CD14-positive monocyte (primary cell): ENCODE measurements at regions not wholly inside any gene's neighbourhood (a gene's known extent, or its start where the extent isn't known, plus 50 kb on each side); places are given as distances from the start of the nearest gene placed in this dataset.

Source experiments
- DNase-seq, 3 donors: peaks; one replicate each; pipeline ENCODE4 v3.0.0-alpha.2; 2011 to 2022
- H2AFZ ChIP-seq: 2 replicates; pipeline ENCODE4 v1.6.0; 2012; ENCODE audit warnings: mild to moderate bottlenecking, low read depth, low read length, inconsistent platforms; ENCODE audit not compliant: insufficient read depth, poor library complexity, severe bottlenecking
- H3K27ac ChIP-seq, 2 donors: 1 replicate in 1 of 2; 2 replicates in 1 of 2; pipeline ENCODE4 v1.5.1; 2012 to 2013; ENCODE audit warnings: low read length in 2 of 2, control low read depth in 1 of 2, inconsistent platforms in 1 of 2, low read depth in 1 of 2, mild to moderate bottlenecking in 1 of 2
- H3K27me3 ChIP-seq, 2 donors: one replicate each; pipeline versions ENCODE4 v1.6.0 to v1.6.1; 2011 to 2013; ENCODE audit warnings: low read length in 2 of 2; ENCODE audit not compliant: control insufficient read depth in 2 of 2, insufficient read depth in 2 of 2
- H3K36me3 ChIP-seq, 2 donors: replicated peaks in 1 of 2; 1 replicate in 1 of 2; 2 replicates in 1 of 2; pipeline versions ENCODE4 v1.5.1 to v1.6.1; 2012 to 2013; ENCODE audit warnings: low read length in 2 of 2, control low read depth in 1 of 2, inconsistent platforms in 1 of 2, mild to moderate bottlenecking in 1 of 2; ENCODE audit not compliant: insufficient read depth in 2 of 2, control insufficient read depth in 1 of 2
- H3K4me1 ChIP-seq, 2 donors: 1 replicate in 1 of 2; 2 replicates in 1 of 2; pipeline versions ENCODE4 v1.5.1 to v1.6.1; 2012 to 2013; ENCODE audit warnings: low read length in 2 of 2, control low read depth in 1 of 2, inconsistent platforms in 1 of 2, mild to moderate bottlenecking in 1 of 2, moderate library complexity in 1 of 2; ENCODE audit not compliant: insufficient read depth in 2 of 2, control insufficient read depth in 1 of 2
- H3K4me2 ChIP-seq: replicated peaks from 2 replicates; pipeline ENCODE3; 2012; ENCODE audit warnings: low read length, moderate library complexity, mild to moderate bottlenecking; ENCODE audit not compliant: poor library complexity, severe bottlenecking; ENCODE audit errors: extremely low read depth
- H3K4me3 ChIP-seq, 3 experiments: fragments of 200-600 bp in 1 of 3; sonication (generic) in 1 of 3; replicated peaks in 1 of 3; 1 replicate in 2 of 3; 2 replicates in 1 of 3; pipeline ENCODE4 v1.5.1; 2011 to 2013; ENCODE audit warnings: low read length in 3 of 3, mild to moderate bottlenecking in 3 of 3, control low read depth in 2 of 3, low read depth in 2 of 3, inconsistent platforms in 1 of 3, moderate library complexity in 1 of 3
- H3K79me2 ChIP-seq: 2 replicates; pipeline ENCODE4 v1.6.0; 2012; ENCODE audit warnings: mild to moderate bottlenecking, control low read depth, inconsistent platforms, low read length, moderate library complexity; ENCODE audit not compliant: insufficient read depth
- H3K9ac ChIP-seq: 2 replicates; pipeline ENCODE4 v1.6.0; 2017; ENCODE audit warnings: low read length, mild to moderate bottlenecking; ENCODE audit not compliant: insufficient read depth, poor library complexity, severe bottlenecking
- H3K9me3 ChIP-seq, 2 donors: replicated peaks in 1 of 2; 1 replicate in 1 of 2; 2 replicates in 1 of 2; pipeline versions ENCODE4 v1.5.1 to v1.6.1; 2012 to 2013; ENCODE audit warnings: low read length in 2 of 2, control low read depth in 1 of 2; ENCODE audit not compliant: control insufficient read depth in 1 of 2, insufficient read depth in 1 of 2
- H4K20me1 ChIP-seq: 2 replicates; pipeline ENCODE4 v1.6.0; 2012; ENCODE audit warnings: mild to moderate bottlenecking, low read length, control low read depth, moderate library complexity; ENCODE audit not compliant: insufficient read depth
- H3K27ac Mint-ChIP-seq, 7 donors: one replicate each; pipeline ENCODE4 v1.8.0; 2020; ENCODE audit warnings: mild to moderate bottlenecking in 7 of 7, mixed read lengths in 7 of 7, moderate library complexity in 6 of 7, inconsistent platforms in 2 of 7
- H3K27me3 Mint-ChIP-seq, 3 donors: one replicate each; pipeline ENCODE4 v1.8.0; 2021 to 2022; ENCODE audit warnings: low read depth in 3 of 3, mild to moderate bottlenecking in 3 of 3, mixed read lengths in 3 of 3, moderate library complexity in 3 of 3, inconsistent platforms in 1 of 3
- H3K36me3 Mint-ChIP-seq, 2 donors: one replicate each; pipeline ENCODE4 v1.8.0; 2020; ENCODE audit warnings: mixed read lengths in 2 of 2, inconsistent platforms in 1 of 2, mild to moderate bottlenecking in 1 of 2
- H3K4me1 Mint-ChIP-seq: one replicate; pipeline ENCODE4 v1.8.0; 2020; ENCODE audit warnings: mild to moderate bottlenecking, mixed read lengths
- H3K4me3 Mint-ChIP-seq, 2 donors: one replicate each; pipeline ENCODE4 v1.8.0; 2020; ENCODE audit warnings: mild to moderate bottlenecking in 2 of 2, mixed read lengths in 2 of 2, moderate library complexity in 1 of 2
- H3K9me3 Mint-ChIP-seq, 7 donors: one replicate each; pipeline ENCODE4 v1.8.0; 2020 to 2022; ENCODE audit warnings: mixed read lengths in 7 of 7, mild to moderate bottlenecking in 6 of 7, moderate library complexity in 6 of 7, inconsistent platforms in 2 of 7
- CTCF ChIP-seq: fragments of 200-600 bp; IDR thresholded peaks from one replicate; pipeline ENCODE4 v1.8.0; 2022; ENCODE audit warnings: antibody characterized with exemption, mild to moderate bottlenecking
- WGBS: methylation state at CpG from one replicate; pipeline ENCODE4 v1.1.5; 2013; ENCODE audit warnings: missing lambda C conversion rate; ENCODE audit not compliant: insufficient coverage; 5-methylcytosine and 5-hydroxymethylcytosine counted together
- intact Hi-C, 2 donors: fragments of 100-400 bp; cut with micrococcal nuclease; formaldehyde crosslinking; loops; one replicate each; pipeline versions ENCODE4 v1.15.0 to v1.15.1; 2023

GRCh38 chr12:13282861-13283260 lies 86.3 kb downstream of the EMP1 start:
- intact Hi-C loops = loop anchor here in 1 of 2 donors (10.0 kb wide), 1 partner anchor 882 kb away; no protein-coding TSS in a partner anchor
- no peak overlapping the region for H3K4me3 ChIP-seq
- H3K4me1 ChIP-seq = peaks cover 0 to 2% of the 10 kb centered on the region in 2 donors
- H3K79me2 ChIP-seq = no peaks in the 10 kb centered on the region
- H3K27ac Mint-ChIP-seq = no peak overlapping the region
- no peak overlapping the region for H3K27ac ChIP-seq
- peaks cover 0 to 6% (median 0%) of the 10 kb centered on the region in 7 donors for H3K9me3 Mint-ChIP-seq
- H3K4me3 Mint-ChIP-seq = no peak overlapping the region
- H3K9ac ChIP-seq = no peak overlapping the region
- no peaks in the 10 kb centered on the region for H3K36me3 ChIP-seq
- no peak overlapping the region for H3K4me2 ChIP-seq
- H3K27me3 Mint-ChIP-seq = peaks cover 4 to 12% (median 8%) of the 10 kb centered on the region in 3 donors
- no peak for TF ChIP-seq CTCF
- peaks cover 0 to 4% of the 10 kb centered on the region in 2 donors for H3K27me3 ChIP-seq
- H3K4me1 Mint-ChIP-seq = peaks cover 4% of the 10 kb centered on the region
- no peaks in the 10 kb centered on the region for H4K20me1 ChIP-seq
- no peaks in the 10 kb centered on the region for H3K9me3 ChIP-seq
- no peak for DNase-seq
- 51% methylated on average over 2 of the region's 2 CpGs for WGBS
- no peaks in the 10 kb centered on the region for H3K36me3 Mint-ChIP-seq
- H2AFZ ChIP-seq = no peak overlapping the region

- Histone ChIP-seq H3K9ac (no peak overlapping the region), H3K4me3 (no peak overlapping the region), H3K27me3 (peaks cover 11 to 38% of the 10 kb centered on the region in 2 donors), H3K9me3 (no peaks in the 10 kb centered on the region), H3K27ac (no peak overlapping the region), H3K4me1 (peaks cover 0 to 2% of the 10 kb centered on the region in 2 donors), H4K20me1 (no peaks in the 10 kb centered on the region), H3K79me2 (no peaks in the 10 kb centered on the region), H3K4me2 (peak overlapping the region; percentile 13), H3K36me3 (no peaks in the 10 kb centered on the region), H2AFZ (peak overlapping the region; percentile 38)
- Mint-ChIP-seq H3K9me3 (peaks cover 0 to 6% (median 0%) of the 10 kb centered on the region in 7 donors), H3K27me3 (peaks cover 24 to 34% (median 28%) of the 10 kb centered on the region in 3 donors), H3K4me1 (peaks cover 4% of the 10 kb centered on the region), H3K4me3 (peak overlapping the region in 1 of 2 donors; percentile 52), H3K36me3 (no peaks in the 10 kb centered on the region), H3K27ac (no peak overlapping the region)
- 24% methylated on average over 29 of the region's 32 CpGs for WGBS
- intact Hi-C loops = no loop called here
- peak; percentile 96 for TF ChIP-seq CTCF
- peak; percentile 22 to 48 (median 43) for DNase-seq
Observed at GRCh38 chr12:13278249-13278787, 81.8 kb downstream of the EMP1 start.
